HepG2 (cell line): ENCODE measurements at regions not wholly inside any gene's neighbourhood (a gene's known extent, or its start where the extent isn't known, plus 50 kb on each side); places are given as distances from the start of the nearest gene placed in this dataset.

Experiments
- ATAC-seq: fragments of 200-7000 bp; cut with Tn5 transposase; 3 replicates; pipeline ENCODE4 v1.9.1; 2020; ENCODE audit warnings: mild to moderate bottlenecking, moderate library complexity
- BruUV-seq: library from RNA; stranded (reverse); fragments of 400-500 nt; replicated peaks from 2 replicates; lab custom pipeline; 2021; lab: Mats Ljungman, UMichigan
- CTCF ChIA-PET: fragments of 300-600 bp; formaldehyde crosslinking; extraction: SDS; loops from one replicate; lab custom pipeline; 2021; ENCODE audit warnings: low total read pairs, inconsistent platforms, low intra/inter-chr PET ratio; lab: Yijun Ruan, JAX
- POLR2A ChIA-PET: fragments of 350-600 bp; sonication (Branson Sonifier 250); formaldehyde crosslinking; loops from one replicate; lab custom pipeline; 2020; ENCODE audit warnings: antibody characterized with exemption, inconsistent platforms; lab: Yijun Ruan, JAX
- DNase-seq: peaks from one replicate; pipeline ENCODE4 v3.0.0-alpha.2; 2015; ENCODE audit warnings: low spot score
- FAIRE-seq: peaks from 3 replicates; lab custom pipeline; 2011; peaks lifted over from hg19 to GRCh38; lab: Jason Lieb, UNC
- H2AFZ ChIP-seq: one replicate; pipeline ENCODE4 v1.6.1; 2011; ENCODE audit warnings: low read length, inconsistent platforms
- H3K27ac ChIP-seq: fragments of 300-600 bp; 3 replicates; pipeline ENCODE4 v1.8.0; 2011; ENCODE audit warnings: mixed run types, mild to moderate bottlenecking, mixed read lengths, low read length, inconsistent platforms; ENCODE audit not compliant: insufficient read depth; ENCODE audit errors: extremely low read length
- H3K27me3 ChIP-seq, 2 experiments: fragments of 200-600 bp in 1 of 2; 2 replicates in 1 of 2; 3 replicates in 1 of 2; pipeline versions ENCODE4 v1.6.0 to v1.8.0; 2011; ENCODE audit warnings: low read length in 2 of 2, mild to moderate bottlenecking in 2 of 2, moderate library complexity in 2 of 2, inconsistent platforms in 1 of 2; ENCODE audit not compliant: insufficient read depth in 2 of 2, control insufficient read depth in 1 of 2
- H3K36me3 ChIP-seq, 2 experiments: fragments of 200-600 bp in 1 of 2; replicated peaks in 1 of 2; 2 replicates in 1 of 2; 3 replicates in 1 of 2; pipeline versions ENCODE4 v1.5.1 to v1.8.0; 2011; ENCODE audit warnings: low read length in 2 of 2, inconsistent platforms in 1 of 2; ENCODE audit not compliant: insufficient read depth in 2 of 2, control insufficient read depth in 1 of 2
- H3K4me1 ChIP-seq: 2 replicates; pipeline ENCODE4 v1.5.1; 2012; ENCODE audit warnings: low read length, inconsistent platforms; ENCODE audit not compliant: insufficient read depth
- H3K4me2 ChIP-seq: 2 replicates; pipeline ENCODE4 v1.6.0; 2011; ENCODE audit warnings: low read depth, low read length, inconsistent platforms
- H3K4me3 ChIP-seq, 3 experiments: fragments of 200-600 bp in 1 of 3; sonication (generic), shearing (Covaris generic) in 1 of 3; replicated peaks in 1 of 3; 2 replicates each; pipeline ENCODE4 v1.5.1; 2011 to 2016; ENCODE audit warnings: low read length in 3 of 3, inconsistent platforms in 2 of 3, low read depth in 2 of 3, mild to moderate bottlenecking in 2 of 3, control low read depth in 1 of 3, mixed read lengths in 1 of 3; ENCODE audit not compliant: insufficient read depth in 1 of 3
- H3K79me2 ChIP-seq: one replicate; pipeline ENCODE4 v1.6.1; 2011; ENCODE audit warnings: low read length, inconsistent platforms; ENCODE audit not compliant: insufficient read depth
- H3K9ac ChIP-seq: 2 replicates; pipeline ENCODE4 v1.6.0; 2011; ENCODE audit warnings: mild to moderate bottlenecking, low read depth, low read length, inconsistent platforms; ENCODE audit not compliant: insufficient read depth
- H3K9me3 ChIP-seq: 2 replicates; pipeline ENCODE4 v1.5.1; 2012; ENCODE audit warnings: mild to moderate bottlenecking, low read length
- H4K20me1 ChIP-seq: 2 replicates; pipeline ENCODE4 v1.6.0; 2011; ENCODE audit warnings: inconsistent platforms, mild to moderate bottlenecking, low read length, moderate library complexity; ENCODE audit not compliant: insufficient read depth
- ATF7-NPFF ChIP-seq: sonication (generic); formaldehyde crosslinking; IDR thresholded peaks from 2 replicates; pipeline ENCODE4 v1.8.1; 2023; ENCODE audit warnings: mild to moderate bottlenecking, low read depth, missing genetic modification reagents, moderate library complexity
- JUNB ChIP-seq: sonication (generic); formaldehyde crosslinking; IDR thresholded peaks from 2 replicates; pipeline ENCODE4 v1.8.0; 2022; ENCODE audit warnings: missing genetic modification reagents, mild to moderate bottlenecking, borderline replicate concordance
- KDM5B ChIP-seq: sonication (generic); formaldehyde crosslinking; IDR thresholded peaks from 2 replicates; pipeline ENCODE4 v1.4.0; 2020; ENCODE audit warnings: missing genetic modification reagents, mild to moderate bottlenecking, borderline replicate concordance
- MLX ChIP-seq: IDR thresholded peaks from 2 replicates; pipeline ENCODE4 v1.6.1; 2016
- PRDM4 ChIP-seq: sonication (generic); formaldehyde crosslinking; IDR thresholded peaks from 2 replicates; pipeline ENCODE4 v1.9.0; 2021; ENCODE audit warnings: missing genetic modification reagents, borderline replicate concordance
- SMAD9 ChIP-seq: sonication (generic); formaldehyde crosslinking; IDR thresholded peaks from 2 replicates; pipeline ENCODE4 v1.5.1; 2020; ENCODE audit warnings: mild to moderate bottlenecking, missing genetic modification reagents
- STAT6 ChIP-seq: sonication (generic); formaldehyde crosslinking; IDR thresholded peaks from 2 replicates; pipeline ENCODE4 v1.4.0; 2020; ENCODE audit warnings: missing genetic modification reagents, mild to moderate bottlenecking, borderline replicate concordance
- ZEB1 ChIP-seq: IDR thresholded peaks from 2 replicates; pipeline ENCODE4 v1.6.1; 2012; ENCODE audit warnings: mild to moderate bottlenecking, low read depth, inconsistent platforms; ENCODE audit not compliant: insufficient replicate concordance
- ZNF646 ChIP-seq: sonication (generic); formaldehyde crosslinking; IDR thresholded peaks from 2 replicates; pipeline ENCODE4 v1.9.0; 2021; ENCODE audit warnings: mild to moderate bottlenecking, missing genetic modification reagents
- WGBS: methylation state at CpG from one replicate; pipeline ENCODE4 v1.1.6; 2017; ENCODE audit warnings: low lambda C conversion rate; 5-methylcytosine and 5-hydroxymethylcytosine counted together
- in situ Hi-C: cut with HindIII; loops from 2 replicates; pipeline ENCODE4 v1.10.0; 2017; ENCODE audit warnings: low pct_unique_long_range_greater_than_20kb; ENCODE audit not compliant: extremely low pct_ligation_motif_present
- intact Hi-C: fragments of 100-400 bp; cut with micrococcal nuclease; formaldehyde crosslinking; loops from one replicate; pipeline ENCODE4 v1.10.0; 2022; ENCODE audit not compliant: unreplicated experiment

GRCh38 chr2:234716271-234716670 is 219.4 kb upstream of the ARL4C start:
- Histone ChIP-seq H3K79me2 (no peaks in the 10 kb centered on the region), H4K20me1 (no peaks in the 10 kb centered on the region), H3K9ac (no peak overlapping the region), H3K4me3 (no peak overlapping the region), H3K9me3 (no peaks in the 10 kb centered on the region), H3K4me2 (no peak overlapping the region), H3K36me3 (no peaks in the 10 kb centered on the region), H3K27me3 (no peaks in the 10 kb centered on the region), H3K4me1 (peaks cover 18% of the 10 kb centered on the region), H3K27ac (no peak overlapping the region), H2AFZ (no peak overlapping the region)
- TF ChIP-seq SMAD9 (CRISPR knock-in tag) (no peak), ZNF646 (CRISPR knock-in tag) (no peak), MLX (CRISPR knock-in tag) (no peak), PRDM4 (CRISPR knock-in tag) (no peak), STAT6 (no peak), ZEB1 (no peak), KDM5B (no peak), JUNB (CRISPR knock-in tag) (no peak), ATF7-NPFF (CRISPR knock-in tag) (no peak)
- in situ Hi-C loops (no loop called here), intact Hi-C loops (no loop called here)
- POLR2A ChIA-PET: no interaction called here
- no peak for ATAC-seq
- 90% methylated on average over 8 of the region's 9 CpGs for WGBS
- no peak for DNase-seq
- CTCF ChIA-PET: no interaction called here
- no TSS peak for BruUV-seq
- no peak for FAIRE-seq
